ENCODE measurements at regions not wholly inside any gene's neighbourhood (a gene's known extent, or its start where the extent isn't known, plus 50 kb on each side); places are given as distances from the start of the nearest gene placed in this dataset.

- Mint-ChIP-seq H3K9me3 (no peaks in the 10 kb centered on the region; the same call in 1 of the 2 replicates), H3K36me3 (ENCODE audit: low read depth) (no peaks in the 10 kb centered on the region; the same call in 1 of the 2 replicates), H3K27ac (no peak overlapping the region), H3K27me3 (ENCODE audit: insufficient read depth) (no peaks in the 10 kb centered on the region), H3K4me1 (ENCODE audit: low read depth) (peaks cover 28% of the 10 kb centered on the region), H3K4me3 (no peak overlapping the region)
- no peak for TF ChIP-seq CTCF (IDR thresholded peaks at IDR 0.05)
- no peak for DNase-seq
Measured at GRCh38 chr15:92843814-92844213, 56.3 kb upstream of the CHD2 start.

DNA sequence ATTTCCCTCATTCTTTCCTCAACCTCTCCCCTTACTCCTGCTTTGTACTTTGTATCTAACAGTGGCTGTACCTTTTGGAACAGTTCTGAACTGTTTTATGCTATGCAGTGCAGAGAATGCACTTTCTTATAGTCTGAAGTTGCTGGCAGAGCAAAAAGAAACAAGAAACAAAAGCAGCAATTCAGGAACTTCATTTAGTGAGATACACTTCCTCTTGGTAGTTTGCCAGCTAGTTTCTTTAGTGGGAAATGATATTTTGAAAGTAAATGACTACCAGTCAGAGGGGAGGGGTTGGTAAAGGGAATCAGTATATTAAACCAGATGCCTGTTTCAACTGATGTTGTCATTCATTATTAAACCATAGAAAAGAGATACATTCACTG is 55.0 kb upstream of the CHD2 start:
- Mint-ChIP-seq H3K27me3 (ENCODE audit: insufficient read depth) (no peaks in the 10 kb centered on the region), H3K4me3 (no peak overlapping the region), H3K9me3 (no peaks in the 10 kb centered on the region; the same call in 1 of the 2 replicates), H3K27ac (no peak overlapping the region), H3K36me3 (ENCODE audit: low read depth) (no peaks in the 10 kb centered on the region; the same call in 1 of the 2 replicates), H3K4me1 (ENCODE audit: low read depth) (peaks cover 31% of the 10 kb centered on the region)
- no peak for TF ChIP-seq CTCF (IDR thresholded peaks at IDR 0.05)
- DNase-seq: no peak

GRCh38 chr15:92846741-92847140 is 53.4 kb upstream of the CHD2 start:
- TF ChIP-seq CTCF (IDR thresholded peaks at IDR 0.05): no peak
- no peak overlapping the region for H3K27ac Mint-ChIP-seq
- H3K4me1 Mint-ChIP-seq (ENCODE audit: low read depth): peaks cover 31% of the 10 kb centered on the region
- no peaks in the 10 kb centered on the region; the same call in 1 of the 2 replicates for H3K9me3 Mint-ChIP-seq
- no peaks in the 10 kb centered on the region for H3K27me3 Mint-ChIP-seq (ENCODE audit: insufficient read depth)
- no peak overlapping the region for H3K4me3 Mint-ChIP-seq
- DNase-seq: no peak
- no peaks in the 10 kb centered on the region; the same call in 1 of the 2 replicates for H3K36me3 Mint-ChIP-seq (ENCODE audit: low read depth)

- Mint-ChIP-seq H3K4me1 (ENCODE audit: low read depth) (peaks cover 31% of the 10 kb centered on the region), H3K27me3 (ENCODE audit: insufficient read depth) (no peaks in the 10 kb centered on the region), H3K36me3 (ENCODE audit: low read depth) (no peaks in the 10 kb centered on the region; the same call in 1 of the 2 replicates), H3K27ac (no peak overlapping the region), H3K4me3 (no peak overlapping the region), H3K9me3 (no peaks in the 10 kb centered on the region; the same call in 1 of the 2 replicates)
- no peak for DNase-seq
- TF ChIP-seq CTCF (IDR thresholded peaks at IDR 0.05): no peak
Measured at GRCh38 chr15:92847841-92848240, 52.3 kb upstream of the CHD2 start.

GRCh38 chr15:92848464-92848851 is 51.7 kb upstream of the CHD2 start:
- Mint-ChIP-seq H3K4me1 (ENCODE audit: low read depth) (peaks cover 31% of the 10 kb centered on the region), H3K9me3 (no peaks in the 10 kb centered on the region; the same call in 1 of the 2 replicates), H3K36me3 (ENCODE audit: low read depth) (no peaks in the 10 kb centered on the region; the same call in 1 of the 2 replicates), H3K27ac (no peak overlapping the region), H3K27me3 (ENCODE audit: insufficient read depth) (no peaks in the 10 kb centered on the region), H3K4me3 (no peak overlapping the region)
- TF ChIP-seq CTCF (IDR thresholded peaks at IDR 0.05): no peak
- no peak for DNase-seq

Data from HFFc6 (cell line).